Eye (tissue), 1 donor: ENCODE measurements at regions not wholly inside any gene's neighbourhood (a gene's known extent, or its start where the extent isn't known, plus 50 kb on each side); places are given as distances from the start of the nearest gene placed in this dataset.
A peak's percentile ranks its signal among the peaks of the same experiment; 100 is the strongest.
"Not testable (repeated sequence)": the region's sequence is repeated elsewhere in the genome, so short reads cannot be mapped to it uniquely, and the experiment has no call there.

Source experiments
- DNase-seq: peaks from one replicate; pipeline ENCODE4 v3.0.0-alpha.2; 2015

DNA sequence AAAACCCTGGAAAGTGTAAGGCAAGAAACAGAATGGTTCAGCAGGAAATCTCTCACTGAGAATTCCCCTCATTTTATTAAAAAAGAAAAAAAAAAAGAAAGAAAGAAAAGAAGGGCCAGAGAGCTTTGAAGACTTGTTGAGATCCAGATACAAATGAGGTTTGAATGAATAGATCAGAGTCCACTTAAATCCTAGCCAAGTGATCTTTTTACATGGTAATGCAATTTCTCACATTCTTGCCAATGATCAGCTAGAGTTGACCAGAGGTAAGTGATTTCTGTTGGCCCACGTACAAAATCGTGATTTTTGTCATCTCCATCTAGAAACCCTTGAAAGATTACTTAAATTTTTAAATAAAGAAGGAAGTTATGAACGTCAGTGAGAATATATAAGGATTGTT is 261.5 kb upstream of the PCSK5 start:
- no peak for DNase-seq

DNA sequence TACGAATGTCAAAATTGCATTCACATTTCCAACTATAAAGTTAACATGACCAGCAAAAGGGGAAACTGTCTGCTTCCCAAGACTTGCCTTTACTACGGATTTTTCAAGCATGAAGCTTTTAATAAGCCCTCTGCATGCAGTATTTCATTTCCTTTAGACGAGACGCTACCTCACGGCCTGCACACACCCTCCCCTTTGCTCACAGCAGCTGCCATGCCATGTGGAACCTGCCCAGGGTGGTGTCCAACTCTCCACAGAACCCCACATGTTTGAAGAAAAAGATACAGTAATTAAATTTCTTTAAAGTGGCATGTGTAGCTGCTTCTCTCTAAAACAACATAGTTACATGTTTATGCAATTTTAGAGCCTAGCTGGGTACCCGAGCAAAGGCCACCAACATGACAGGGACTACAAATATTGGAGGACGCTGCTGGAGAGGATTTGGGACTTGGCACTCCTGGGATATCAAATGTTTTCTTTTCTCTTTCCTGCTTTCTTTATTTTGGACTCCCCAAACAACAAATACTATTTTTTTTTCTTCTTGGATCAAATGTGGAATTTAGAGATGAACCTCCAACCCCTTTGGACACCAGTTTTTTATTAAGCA is 256.9 kb upstream of the PCSK5 start:
- DNase-seq: no peak

DNA sequence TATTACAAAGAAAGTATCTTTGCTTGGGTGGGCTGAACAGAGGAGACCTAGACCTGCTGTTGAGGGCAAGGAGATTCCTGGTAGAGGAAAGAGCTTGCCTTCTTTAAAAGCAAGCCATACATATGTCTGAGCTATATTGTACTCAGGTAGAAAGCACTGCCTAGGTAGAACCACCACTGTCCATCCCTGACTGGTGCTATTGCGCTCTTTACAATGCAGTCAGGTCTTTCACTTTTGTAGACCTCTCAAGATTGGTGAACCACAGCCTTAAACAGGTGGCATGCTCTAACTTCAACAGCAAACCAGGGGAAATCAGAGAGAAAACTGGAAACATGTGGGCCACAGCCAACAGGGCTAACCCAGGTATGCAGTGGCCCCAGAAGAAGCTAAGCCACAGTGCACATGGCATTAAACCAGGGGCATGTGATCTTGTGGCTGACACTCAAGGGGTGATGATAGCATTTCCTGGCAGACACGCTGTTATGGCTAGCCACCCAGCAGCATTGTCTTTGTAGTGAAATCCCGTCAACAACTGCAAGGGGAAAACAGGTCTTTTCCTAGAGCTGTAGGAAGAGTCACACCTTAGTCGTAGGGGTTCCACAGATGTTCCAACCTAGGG is 253.9 kb upstream of the PCSK5 start:
- DNase-seq: no peak

DNA sequence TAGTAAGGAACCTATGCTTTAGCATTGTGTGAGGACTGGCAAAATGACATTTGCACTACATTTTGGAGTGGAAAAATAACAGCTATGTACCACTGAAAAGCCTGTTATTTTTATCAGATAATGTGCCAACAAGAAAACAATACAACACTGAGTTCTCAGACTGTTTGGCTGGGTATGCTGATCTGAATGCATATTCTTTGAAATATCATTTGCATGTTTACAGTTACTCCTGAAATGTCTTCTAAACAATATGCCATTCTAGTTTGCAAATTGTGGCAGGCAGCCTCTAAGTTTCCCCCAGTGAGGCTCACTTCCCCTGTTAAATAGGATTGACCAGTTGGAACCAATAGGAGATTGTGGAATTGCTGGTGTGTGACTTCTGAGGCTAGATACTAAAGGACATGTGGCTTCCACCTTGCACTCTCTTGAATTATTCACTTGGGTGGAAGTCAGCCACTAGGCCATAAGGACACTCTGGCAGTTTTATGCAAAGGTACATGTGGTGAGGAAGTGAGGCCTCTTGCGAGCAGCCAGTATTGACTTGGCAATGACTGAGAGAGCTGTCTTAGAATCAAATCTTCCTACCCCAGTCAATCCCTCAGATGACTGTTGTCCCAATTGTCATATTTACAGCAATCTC is 250.4 kb upstream of the PCSK5 start:
- no peak for DNase-seq

DNA sequence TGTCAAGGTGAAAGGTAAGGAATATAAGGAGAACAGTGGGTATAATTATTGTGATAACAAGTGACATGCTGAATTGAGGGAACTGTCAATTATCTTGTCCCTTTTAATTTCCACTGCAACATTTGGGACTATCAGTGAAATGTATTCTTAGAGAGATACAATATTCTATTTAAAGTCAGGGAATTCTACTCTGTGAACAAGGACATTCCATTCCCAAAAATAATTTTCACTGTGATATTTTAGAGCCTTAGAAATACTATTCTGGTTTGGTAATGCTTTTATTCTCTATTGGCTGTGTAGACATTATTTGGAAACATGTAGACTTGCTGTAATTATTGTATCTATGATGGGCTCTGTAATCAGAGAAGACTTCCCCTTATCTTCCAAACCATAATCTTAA is 248.0 kb upstream of the PCSK5 start:
- no peak for DNase-seq

DNA sequence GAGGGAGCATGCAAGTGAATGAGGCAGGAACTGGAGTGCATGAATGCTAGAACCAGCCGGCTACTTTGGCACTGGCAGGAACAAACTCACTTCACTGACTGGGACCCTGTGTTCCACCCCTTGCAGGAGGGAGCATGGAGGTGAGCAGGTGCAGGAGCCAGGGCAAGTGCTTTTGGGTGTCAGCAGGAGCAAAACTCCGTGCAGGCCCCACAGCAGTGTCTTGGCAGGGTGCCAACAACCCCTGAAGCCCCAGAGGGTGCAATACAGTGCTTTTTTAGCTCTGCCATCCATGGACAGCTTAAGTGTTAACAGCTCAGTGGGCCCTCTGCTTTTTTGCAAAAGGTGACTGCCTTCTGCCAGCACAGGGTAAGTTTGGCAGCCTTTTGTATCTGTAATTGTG is 245.8 kb upstream of the PCSK5 start:
- DNase-seq: no peak

DNA sequence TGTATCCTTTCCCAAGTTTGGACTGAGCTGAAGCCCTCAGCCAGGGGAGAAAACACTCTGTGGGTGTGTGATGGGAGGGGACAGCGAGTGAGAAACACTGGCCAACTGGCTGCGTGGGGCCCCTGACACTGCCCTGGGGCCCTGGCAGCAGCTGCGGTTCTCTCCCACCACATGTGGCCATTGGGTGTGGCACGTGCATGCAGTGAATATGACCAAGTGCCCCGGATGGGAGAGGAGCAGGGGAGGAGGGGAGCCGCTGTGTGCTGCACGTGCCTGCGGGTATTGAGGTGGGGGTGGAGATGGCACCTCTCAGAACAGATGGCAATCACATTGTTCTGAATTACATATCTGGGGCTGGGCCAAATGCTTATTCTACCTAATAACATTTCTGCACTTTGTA is 242.4 kb upstream of the PCSK5 start:
- DNase-seq: no peak

DNA sequence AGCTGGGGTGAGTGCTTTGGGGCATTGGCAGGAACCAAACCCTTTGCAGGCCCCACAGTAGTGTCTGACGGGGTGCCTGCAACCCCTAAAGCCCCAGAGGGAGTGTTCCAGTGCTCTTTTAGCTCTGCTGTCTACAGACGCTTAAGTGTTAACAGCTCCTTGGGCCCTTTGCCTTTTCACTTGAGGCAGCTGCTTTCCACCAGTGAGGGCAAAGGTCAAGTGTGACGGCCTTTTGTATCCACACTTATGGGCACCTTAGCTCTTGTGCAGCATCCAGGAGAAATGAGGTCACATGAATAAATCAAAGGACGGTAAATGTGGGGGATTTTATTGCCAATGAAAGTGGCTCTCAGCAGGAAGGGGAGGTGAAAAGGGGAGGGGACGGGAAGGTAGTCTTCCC is 241.4 kb upstream of the PCSK5 start:
- no peak for DNase-seq

DNA sequence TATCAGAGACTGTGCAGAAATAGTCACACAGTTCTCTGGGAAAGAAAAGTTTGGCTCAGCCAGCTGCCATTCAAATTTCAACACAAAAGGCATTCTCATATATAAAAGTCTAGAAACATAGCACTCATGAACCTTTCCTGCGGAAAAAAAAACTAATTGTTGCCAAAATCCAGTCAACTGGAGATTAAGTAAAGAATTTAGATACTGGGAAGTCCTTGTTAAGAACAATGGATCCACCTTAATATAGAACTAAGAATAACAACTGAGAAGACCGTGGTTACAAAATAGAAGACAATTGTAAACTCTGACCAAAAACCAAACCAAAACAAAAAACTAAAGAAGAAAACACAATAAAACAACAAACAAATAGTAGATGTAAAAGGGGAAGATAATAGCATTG is 238.8 kb upstream of the PCSK5 start:
- no peak for DNase-seq

DNA sequence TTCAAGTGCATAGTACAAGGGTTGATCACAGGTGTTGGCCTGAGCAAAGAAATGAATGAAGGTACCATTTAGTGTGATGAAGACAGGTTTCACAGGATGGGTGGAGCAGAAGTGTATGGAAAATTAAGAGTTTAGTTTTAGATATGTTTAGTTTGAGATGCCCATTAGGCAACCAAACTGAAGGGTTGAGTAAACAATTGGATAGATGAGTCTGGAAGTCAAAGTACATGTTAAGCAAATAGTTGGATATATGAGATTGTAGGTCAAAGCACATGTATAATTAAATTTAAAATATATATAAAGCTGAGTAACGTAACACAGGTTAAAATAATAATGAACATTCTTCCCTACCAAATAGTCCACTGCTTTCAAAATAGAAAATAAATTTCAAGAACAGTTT is 237.1 kb upstream of the PCSK5 start:
- DNase-seq: no peak

DNA sequence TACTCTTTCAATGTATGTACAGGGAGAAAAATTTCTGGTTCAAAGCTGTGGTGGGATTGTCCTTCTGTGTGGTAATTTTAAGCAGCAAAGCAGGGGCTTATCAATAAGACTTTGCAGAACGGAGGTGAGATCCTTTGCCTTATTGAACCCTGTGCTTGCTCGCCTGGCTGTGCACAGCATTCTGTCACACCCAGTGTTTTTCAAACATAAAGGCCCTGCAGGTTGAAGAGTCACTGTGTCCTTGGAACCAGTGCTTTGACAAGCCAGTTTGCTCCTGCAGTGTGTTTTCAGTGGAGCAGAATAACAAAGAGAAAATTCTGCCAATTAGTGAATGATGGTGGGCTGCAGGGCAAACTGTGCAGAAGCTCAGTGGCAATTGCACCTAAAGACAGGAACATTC is 236.7 kb upstream of the PCSK5 start:
- no peak for DNase-seq

DNA sequence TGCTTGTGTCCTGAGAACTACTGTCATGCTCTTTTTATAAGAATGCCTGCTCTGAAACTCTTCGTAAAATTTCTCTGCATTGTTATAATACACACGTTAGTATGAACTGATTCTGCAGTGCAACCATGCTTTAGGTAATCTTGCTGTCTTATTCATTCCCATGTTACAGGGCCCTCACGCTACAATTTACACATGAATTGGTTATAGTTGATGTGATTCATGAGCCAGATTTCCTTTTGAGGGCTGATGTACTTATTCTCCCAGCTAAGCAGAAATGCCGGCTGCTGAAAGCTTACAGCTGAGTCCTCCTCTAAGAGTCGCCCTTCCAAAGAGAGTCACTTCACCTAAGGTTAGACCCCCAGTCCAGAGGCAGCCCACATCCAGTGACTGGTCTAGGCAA is 233.5 kb upstream of the PCSK5 start:
- DNase-seq: no peak

DNA sequence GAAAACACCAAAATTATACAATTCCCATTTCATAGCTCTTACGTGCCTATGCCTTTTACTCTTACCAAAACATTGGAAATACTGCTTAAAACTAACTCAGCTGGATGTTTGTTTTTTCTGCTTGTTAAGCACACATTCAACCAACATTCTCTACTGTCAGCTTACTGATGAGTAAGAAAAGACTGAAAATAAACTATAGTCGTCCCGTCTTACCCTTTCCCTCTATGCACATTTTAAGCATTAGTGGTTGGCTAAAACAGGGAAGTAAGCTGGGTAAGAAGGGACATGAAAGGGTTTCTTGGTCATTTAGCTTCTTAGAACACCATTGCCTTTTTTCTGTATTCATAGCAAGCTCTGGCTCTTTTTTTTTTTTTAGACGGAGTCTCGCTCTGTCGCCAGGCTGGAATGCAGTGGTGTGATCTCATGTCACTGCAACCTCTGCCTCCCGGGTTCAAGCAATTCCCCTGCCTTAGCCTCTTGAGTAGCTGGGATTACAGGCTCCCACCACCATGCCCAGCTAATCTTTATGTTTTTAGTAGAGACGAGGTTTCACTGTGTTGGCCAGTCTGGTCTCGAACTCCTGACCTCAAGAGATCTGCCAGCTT is 232.1 kb upstream of the PCSK5 start:
- peak; percentile 34 for DNase-seq

DNA sequence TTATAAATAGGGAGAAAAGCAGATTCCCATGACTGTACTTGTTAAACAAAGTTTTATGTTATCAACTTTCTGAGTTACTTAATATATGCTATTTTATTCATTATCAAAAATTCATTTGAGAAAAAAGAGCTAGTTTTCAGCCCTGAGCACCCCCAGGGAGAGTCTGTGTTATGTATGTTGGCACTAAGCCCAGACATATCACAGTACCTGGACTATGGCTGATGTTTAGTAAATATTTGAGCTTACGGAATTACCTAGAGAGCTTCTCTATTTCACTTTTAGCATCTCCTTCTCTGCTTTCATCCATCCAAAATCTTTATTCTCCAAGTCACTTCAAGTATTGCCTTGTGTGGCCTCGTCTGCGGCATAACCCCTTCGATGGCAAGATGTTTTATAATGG is 225.9 kb upstream of the PCSK5 start:
- DNase-seq: no peak

DNA sequence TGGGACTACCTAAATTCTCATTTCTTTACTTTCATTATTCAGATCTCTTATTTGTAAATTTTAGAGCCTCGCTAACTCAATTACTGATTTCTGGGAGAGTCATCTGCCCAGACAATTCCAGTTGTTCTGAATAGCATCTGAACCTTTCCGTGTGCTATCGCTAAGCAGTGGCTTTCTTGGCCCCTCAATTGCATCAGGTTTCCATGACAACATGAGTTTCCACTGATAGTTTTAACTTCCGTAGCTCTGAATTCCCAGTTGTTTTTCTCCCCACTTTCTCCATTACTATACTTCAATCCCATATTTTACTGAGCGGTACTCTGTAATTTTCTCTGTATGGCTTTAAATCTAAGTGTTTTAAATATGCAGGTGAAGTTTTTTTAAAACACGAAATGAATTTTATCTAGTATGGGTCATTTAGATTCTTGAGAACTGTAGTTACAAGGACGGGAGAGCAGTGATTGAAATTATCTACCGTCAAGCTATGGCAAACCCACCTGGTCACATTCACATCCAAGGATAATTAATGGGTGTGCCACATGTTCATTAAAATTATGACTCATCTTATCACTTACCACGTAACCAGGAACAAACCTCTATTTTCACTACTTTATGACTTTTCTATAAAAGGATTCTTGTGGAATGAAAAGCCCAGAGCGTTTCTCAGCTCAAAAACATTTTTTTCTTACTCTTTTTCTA is 223.5 kb upstream of the PCSK5 start:
- DNase-seq: no peak

DNA sequence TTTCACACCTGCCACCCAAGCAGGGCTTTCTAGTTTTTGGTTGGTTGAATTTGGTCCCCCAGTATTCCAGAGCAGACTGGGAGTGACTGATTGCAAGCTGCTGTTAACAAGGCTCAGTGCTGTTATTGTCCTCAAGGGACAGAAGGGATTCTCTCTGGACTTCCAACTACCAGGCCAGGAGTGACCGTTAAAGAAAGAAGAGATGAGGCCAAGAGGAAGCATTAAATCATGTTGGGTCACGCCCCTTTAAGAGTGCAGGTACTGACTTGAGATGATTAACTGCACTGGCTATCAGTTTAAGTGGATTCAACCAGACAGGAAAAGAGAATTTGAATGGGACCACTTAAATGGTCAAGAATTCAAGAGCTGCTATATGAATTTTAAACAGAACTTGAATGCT is 220.8 kb upstream of the PCSK5 start:
- DNase-seq: no peak

DNA sequence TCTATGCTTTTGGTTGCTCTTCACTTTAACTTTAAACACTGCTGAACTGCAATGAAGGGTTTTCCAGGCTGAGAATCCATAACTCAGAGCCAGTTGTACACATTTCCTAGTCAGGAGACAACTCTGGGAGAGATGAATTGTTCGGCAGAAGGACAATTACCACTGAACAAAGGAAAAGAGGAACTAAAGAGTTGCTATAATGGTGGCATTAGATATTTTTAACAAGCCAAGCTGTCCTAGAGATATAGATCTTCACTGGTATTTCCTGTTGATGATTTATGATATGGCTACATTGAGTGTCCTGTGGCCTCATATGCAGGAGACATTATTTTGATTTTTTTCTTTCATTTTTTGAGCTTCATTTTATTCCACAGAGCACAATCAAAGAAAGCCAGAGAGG is 219.1 kb upstream of the PCSK5 start:
- DNase-seq: no peak

DNA sequence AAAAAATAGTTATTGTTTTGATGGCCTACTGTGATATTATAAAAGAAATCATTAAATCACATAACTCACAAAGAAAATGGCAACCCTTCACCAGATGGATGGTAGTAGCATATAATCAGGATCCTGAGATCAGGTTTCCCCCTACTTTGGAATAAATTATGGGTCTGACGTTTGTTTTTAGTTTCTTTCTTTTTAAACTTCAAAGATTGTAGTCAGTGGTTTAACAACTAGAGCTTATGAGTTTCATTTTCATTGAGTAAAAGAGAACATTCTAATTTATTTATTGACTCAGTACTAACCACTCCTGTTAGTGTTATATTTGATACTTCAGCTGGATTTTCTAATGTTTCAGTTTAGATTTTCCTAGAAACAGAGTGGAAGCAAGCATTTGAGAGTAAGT is 218.0 kb upstream of the PCSK5 start:
- no peak for DNase-seq

DNA sequence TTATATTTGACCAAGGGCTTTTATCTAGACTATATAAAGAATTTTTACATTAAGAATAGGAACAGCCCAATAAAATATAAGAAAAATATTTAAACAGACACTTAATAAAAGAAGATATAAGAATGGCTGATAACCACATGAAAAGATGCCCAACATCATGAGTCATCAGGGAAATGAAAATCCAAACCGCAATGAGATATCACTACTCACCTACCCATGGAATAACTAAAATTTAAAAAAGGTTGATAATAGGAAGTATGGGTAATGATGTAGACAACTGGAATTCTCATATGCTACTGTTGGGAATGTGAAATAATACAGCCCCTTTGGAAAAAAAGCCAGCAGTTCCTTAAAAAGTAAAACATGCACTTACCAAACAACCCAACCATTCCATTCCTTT is 206.9 kb upstream of the PCSK5 start:
- no peak for DNase-seq

DNA sequence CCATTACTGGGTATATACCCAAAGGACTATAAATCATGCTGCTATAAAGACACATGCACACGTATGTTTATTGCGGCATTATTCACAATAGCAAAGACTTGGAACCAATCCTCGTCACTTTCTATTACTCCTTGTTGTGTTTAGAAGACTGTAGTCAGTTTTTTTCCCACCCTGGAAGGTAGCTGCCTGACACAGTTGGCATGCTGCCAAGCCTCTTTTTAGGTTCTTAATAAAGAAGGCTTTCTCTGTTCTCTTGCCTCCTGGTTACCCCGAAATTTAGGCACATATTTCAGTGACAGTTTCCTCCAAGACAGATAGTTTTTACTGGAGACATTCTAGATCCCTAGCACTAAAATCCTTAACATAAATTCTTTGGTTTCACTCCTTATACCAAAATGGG is 205.4 kb upstream of the PCSK5 start:
- no peak for DNase-seq

DNA sequence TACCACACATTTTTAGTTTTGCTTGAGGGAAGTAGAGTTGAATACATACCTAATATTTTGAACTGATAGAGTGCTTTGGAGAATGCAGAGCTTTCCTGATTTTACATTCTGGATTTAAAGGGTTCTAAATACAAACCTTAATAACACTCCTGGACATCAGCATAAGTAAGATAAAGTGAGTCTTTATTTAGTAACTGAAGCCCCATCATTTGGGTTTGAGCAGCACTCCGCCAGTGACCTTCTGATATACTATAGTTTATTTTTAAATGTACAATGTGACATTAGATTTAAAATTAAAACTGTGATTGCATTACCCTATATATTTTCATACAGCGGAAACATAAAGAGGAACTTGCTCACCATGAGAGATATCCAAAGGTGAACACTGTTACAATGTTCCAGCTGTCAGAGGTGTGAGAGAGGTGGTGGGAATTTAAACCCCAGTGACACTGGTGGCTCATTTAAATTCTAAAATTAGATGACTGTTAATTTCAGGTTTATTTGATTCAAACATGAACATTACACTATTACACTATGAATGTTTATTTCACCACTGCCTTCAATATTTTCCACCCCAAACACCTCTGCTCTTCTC is 203.0 kb upstream of the PCSK5 start:
- no peak for DNase-seq

DNA sequence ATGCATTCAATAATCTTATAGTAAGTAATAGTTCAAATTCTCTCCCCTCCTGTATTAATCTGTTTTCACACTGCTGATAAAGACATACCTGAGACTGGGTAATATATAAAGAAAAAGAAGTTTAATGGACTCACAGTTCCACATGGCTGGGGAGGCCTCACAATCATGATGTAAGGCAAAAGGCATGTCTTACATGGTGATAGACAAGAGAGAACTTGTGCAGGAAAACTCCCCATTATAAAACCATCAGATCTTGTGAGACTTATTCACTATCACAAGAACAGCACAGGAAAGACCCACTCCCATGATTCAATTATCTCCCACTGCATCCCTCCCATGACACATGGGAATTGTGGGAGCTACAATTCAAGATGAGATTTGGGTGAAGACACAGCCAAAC is 199.9 kb upstream of the PCSK5 start:
- DNase-seq: not testable (repeated sequence)

DNA sequence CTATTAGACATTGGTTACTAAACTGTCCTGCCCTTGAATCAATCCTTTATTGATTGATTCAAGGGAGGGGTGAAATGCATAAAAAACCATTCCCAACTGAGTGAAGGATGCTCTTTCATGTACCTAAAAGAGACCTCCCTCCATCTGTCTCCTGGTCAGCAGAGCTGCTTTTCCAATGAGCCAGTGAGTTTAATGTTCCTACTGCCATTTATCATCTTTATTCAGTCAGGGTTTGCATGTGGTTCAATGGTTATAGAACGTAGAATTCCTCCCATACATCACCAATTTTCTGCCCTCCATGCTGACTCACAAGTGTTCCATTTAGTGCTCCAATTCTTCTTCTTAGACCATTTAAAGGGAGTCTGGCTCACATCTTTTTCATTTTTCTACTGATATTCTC is 199.1 kb upstream of the PCSK5 start:
- no peak for DNase-seq
